Heart left ventricle (tissue), 16 donors: ENCODE measurements at regions not wholly inside any gene's neighbourhood (a gene's known extent, or its start where the extent isn't known, plus 50 kb on each side); places are given as distances from the start of the nearest gene placed in this dataset.

ENCODE experiments used
- ATAC-seq, 4 donors: fragments of 200-7000 bp; cut with Tn5 transposase; one replicate each; pipeline ENCODE4 v1.9.1; 2020 to 2022; ENCODE audit warnings: moderate library complexity in 4 of 4, mild to moderate bottlenecking in 3 of 4, moderate number of reproducible peaks in 1 of 4
- DNase-seq, 5 donors: peaks; one replicate each; pipeline ENCODE4 v3.0.0-alpha.2; 2020
- H3K27ac ChIP-seq, 12 donors: fragments of 200-600 bp; sonication (generic) in 4 of 12; one replicate each; pipeline versions ENCODE4 v1.5.0 to v1.8.0; 2016 to 2022; ENCODE audit warnings: mild to moderate bottlenecking in 2 of 12
- H3K27me3 ChIP-seq, 9 donors: fragments of 200-600 bp; sonication (generic) in 2 of 9; one replicate each; pipeline versions ENCODE4 v1.5.1 to v1.8.0; 2016 to 2022; ENCODE audit warnings: mild to moderate bottlenecking in 3 of 9
- H3K36me3 ChIP-seq, 9 donors: fragments of 200-600 bp; sonication (generic) in 2 of 9; one replicate each; pipeline versions ENCODE4 v1.5.0 to v1.8.0; 2018 to 2022; ENCODE audit warnings: mild to moderate bottlenecking in 2 of 9
- H3K4me1 ChIP-seq, 12 donors: fragments of 200-600 bp; sonication (generic) in 4 of 12; one replicate each; pipeline versions ENCODE4 v1.5.0 to v1.8.0; 2016 to 2022; ENCODE audit warnings: mild to moderate bottlenecking in 3 of 12
- H3K4me3 ChIP-seq, 12 donors: fragments of 200-600 bp; sonication (generic) in 4 of 12; one replicate each; pipeline versions ENCODE4 v1.5.0 to v1.8.0; 2017 to 2022; ENCODE audit warnings: mild to moderate bottlenecking in 9 of 12, moderate library complexity in 4 of 12
- H3K9me3 ChIP-seq, 12 donors: fragments of 200-600 bp; sonication (generic) in 4 of 12; one replicate each; pipeline versions ENCODE4 v1.5.0 to v1.8.0; 2016 to 2022; ENCODE audit warnings: mild to moderate bottlenecking in 1 of 12
- POLR2A ChIP-seq, 2 donors: fragments of 450-650 bp; IDR thresholded peaks; one replicate each; pipeline ENCODE4 v1.6.1; 2017; ENCODE audit warnings: antibody characterized with exemption in 2 of 2, mild to moderate bottlenecking in 2 of 2, moderate library complexity in 2 of 2
- WGBS, 4 donors: extraction: QIAGEN DNeasy Blood & Tissue Kit in 2 of 4; methylation state at CpG; one replicate each; pipeline versions ENCODE4 v1.1.5 to v1.1.7; 2013 to 2018; 5-methylcytosine and 5-hydroxymethylcytosine counted together
- intact Hi-C, 10 donors: fragments of 100-400 bp; cut with DNase I; formaldehyde crosslinking; loops; one replicate each; pipeline versions ENCODE4 v1.11.1 to v1.14.2; 2022
- TF ChIP-seq, protein P1 (sequence below), 12 donors: fragments of 200-600 bp; sonication (generic) in 4 of 12; IDR thresholded peaks; one replicate each; pipeline versions ENCODE4 v1.5.0 to v1.8.0; 2018 to 2022; ENCODE audit warnings: antibody characterized with exemption in 12 of 12, mild to moderate bottlenecking in 5 of 12
- donor health status: ischemic (EF 13 %, LVEDD 7.1; RV severe dilation, severe dysfunction).
- donor health status: healthy with polysubstance abuse.
- donor health status: DM: no; HTN: yes; CAD: no.
- donor health status: DM: no; HTN: no; CAD: no.
- donor health status: ischemic (EF 25% LVEDD 6.9; RV normal size, moderate dysfunction).
- donor health status: ischemic (EF 25% LVEDD 5.7; RV mildly dilated, moderate dysfunction).
- donor health status: healthy.
- donor health status: DM: yes; HTN: yes; CAD: no.
- donor health status: ischemic (EF 35%, LVEDD 5.7; RV mildly dilated, moderate dysfunction).
- donor health status: nonischemic (EF 11% LVEDD 7.7; RV severe dilation, severe dysfunction).
- donor health status: DM: yes; HTN: yes; CAD: no.
- donor health status: PGD.
- donor health status: ischemic (EF 29% LVEDD 5.4; RV normal size, mild dysfunction).
- donor health status: nonischemic (EF 23%, LVEDD 6.1; RV moderate dilation, normal function).

GRCh38 chr7:136166521-136166920, 189.4 kb upstream of the MTPN start:
- Histone ChIP-seq H3K27me3 (no peaks in the 10 kb centered on the region), H3K9me3 (no peaks in the 10 kb centered on the region), H3K4me3 (no peak overlapping the region), H3K27ac (no peak overlapping the region), H3K4me1 (peaks cover 0 to 8% (median 0%) of the 10 kb centered on the region in 12 donors), H3K36me3 (no peaks in the 10 kb centered on the region)
- DNase-seq (no peak), ATAC-seq (no peak)
- intact Hi-C loops, result no loop called here
- TF ChIP-seq, protein P1, sequence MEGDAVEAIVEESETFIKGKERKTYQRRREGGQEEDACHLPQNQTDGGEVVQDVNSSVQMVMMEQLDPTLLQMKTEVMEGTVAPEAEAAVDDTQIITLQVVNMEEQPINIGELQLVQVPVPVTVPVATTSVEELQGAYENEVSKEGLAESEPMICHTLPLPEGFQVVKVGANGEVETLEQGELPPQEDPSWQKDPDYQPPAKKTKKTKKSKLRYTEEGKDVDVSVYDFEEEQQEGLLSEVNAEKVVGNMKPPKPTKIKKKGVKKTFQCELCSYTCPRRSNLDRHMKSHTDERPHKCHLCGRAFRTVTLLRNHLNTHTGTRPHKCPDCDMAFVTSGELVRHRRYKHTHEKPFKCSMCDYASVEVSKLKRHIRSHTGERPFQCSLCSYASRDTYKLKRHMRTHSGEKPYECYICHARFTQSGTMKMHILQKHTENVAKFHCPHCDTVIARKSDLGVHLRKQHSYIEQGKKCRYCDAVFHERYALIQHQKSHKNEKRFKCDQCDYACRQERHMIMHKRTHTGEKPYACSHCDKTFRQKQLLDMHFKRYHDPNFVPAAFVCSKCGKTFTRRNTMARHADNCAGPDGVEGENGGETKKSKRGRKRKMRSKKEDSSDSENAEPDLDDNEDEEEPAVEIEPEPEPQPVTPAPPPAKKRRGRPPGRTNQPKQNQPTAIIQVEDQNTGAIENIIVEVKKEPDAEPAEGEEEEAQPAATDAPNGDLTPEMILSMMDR (IDR thresholded peaks at IDR 0.05), result no peak
- no peak for TF ChIP-seq POLR2A (IDR thresholded peaks at IDR 0.05)
- 76 to 94% (median 79%) methylated on average over 1 of the region's 1 CpG for WGBS, 4 donors

DNA sequence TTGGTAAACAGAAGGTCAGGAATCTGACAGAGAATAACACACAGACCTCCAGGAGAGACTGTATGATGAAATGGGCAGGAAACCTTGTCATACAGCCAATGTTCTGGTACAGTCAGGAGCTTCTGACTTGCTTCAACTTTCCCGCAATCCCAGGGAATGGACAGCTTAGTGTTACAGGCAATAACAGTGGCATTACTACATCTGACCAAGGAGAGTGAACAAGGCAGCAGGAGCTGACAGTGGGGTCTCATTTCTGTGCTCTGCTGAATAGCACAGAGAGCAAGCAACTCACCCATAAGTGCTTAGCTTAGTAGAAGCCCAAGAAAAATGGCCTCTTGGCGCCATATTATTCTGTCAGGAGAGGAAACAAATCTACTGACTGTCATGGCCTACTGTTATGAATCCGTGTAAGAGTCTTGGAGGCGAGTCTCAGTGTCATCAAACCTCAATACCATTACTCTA, 186.2 kb upstream of the MTPN start:
- H3K27me3 ChIP-seq, result no peaks in the 10 kb centered on the region
- TF ChIP-seq POLR2A (IDR thresholded peaks at IDR 0.05), result no peak
- TF ChIP-seq, protein P1 (IDR thresholded peaks at IDR 0.05), result no peak
- no peak for ATAC-seq
- H3K4me1 ChIP-seq, result peaks cover 0 to 2% (median 0%) of the 10 kb centered on the region in 12 donors
- H3K27ac ChIP-seq, result no peak overlapping the region
- no peak overlapping the region for H3K4me3 ChIP-seq
- intact Hi-C loops, result no loop called here
- no peak for DNase-seq
- 87 to 96% (median 94%) methylated on average over 4 of the region's 4 CpGs for WGBS, 4 donors
- H3K36me3 ChIP-seq, result no peaks in the 10 kb centered on the region
- no peaks in the 10 kb centered on the region for H3K9me3 ChIP-seq

DNA sequence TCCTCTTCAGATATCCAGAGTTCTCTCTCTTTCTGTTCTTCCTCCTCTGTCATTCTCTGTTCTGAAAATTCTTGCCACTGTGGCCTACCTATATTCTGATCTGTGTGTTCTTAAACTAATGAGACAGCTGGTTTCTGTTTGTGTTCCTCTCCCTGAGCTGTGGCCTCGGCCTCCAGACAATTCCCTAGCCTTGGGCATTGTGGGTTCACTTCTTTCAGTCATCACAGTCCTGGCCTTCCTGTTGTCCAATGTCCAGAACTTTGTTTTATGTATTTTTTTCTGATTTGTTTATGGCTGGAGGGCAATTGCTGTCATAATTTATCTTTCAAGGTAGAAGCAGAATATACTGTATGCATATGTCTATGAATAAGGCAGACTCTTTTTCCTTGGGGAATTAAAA, 173.2 kb upstream of the MTPN start:
- H3K9me3 ChIP-seq, result no peaks in the 10 kb centered on the region
- no peak for ATAC-seq
- no peak overlapping the region for H3K27ac ChIP-seq
- H3K4me3 ChIP-seq, result no peak overlapping the region
- 61 to 92% (median 79%) methylated on average over 1 of the region's 1 CpG for WGBS, 4 donors
- H3K36me3 ChIP-seq, result no peaks in the 10 kb centered on the region
- intact Hi-C loops, result no loop called here
- TF ChIP-seq POLR2A (IDR thresholded peaks at IDR 0.05), result no peak
- TF ChIP-seq, protein P1 (IDR thresholded peaks at IDR 0.05), result no peak
- DNase-seq, result no peak
- no peaks in the 10 kb centered on the region for H3K27me3 ChIP-seq
- no peaks in the 10 kb centered on the region for H3K4me1 ChIP-seq

- no peak for TF ChIP-seq POLR2A (IDR thresholded peaks at IDR 0.05)
- TF ChIP-seq, protein P1 (IDR thresholded peaks at IDR 0.05), result no peak
- no peak overlapping the region for H3K4me3 ChIP-seq
- H3K27ac ChIP-seq, result no peak overlapping the region
- no peak for ATAC-seq
- intact Hi-C loops, result no loop called here
- H3K9me3 ChIP-seq, result no peaks in the 10 kb centered on the region
- WGBS, 4 donors, result 73 to 84% (median 80%) methylated on average over 5 of the region's 5 CpGs
- DNase-seq, result no peak
- H3K36me3 ChIP-seq, result no peaks in the 10 kb centered on the region
- no peaks in the 10 kb centered on the region for H3K27me3 ChIP-seq
- no peaks in the 10 kb centered on the region for H3K4me1 ChIP-seq
Measured at GRCh38 chr7:136148920-136149319, 171.8 kb upstream of the MTPN start.
